ENCODE measurements at regions not wholly inside any gene's neighbourhood (a gene's known extent, or its start where the extent isn't known, plus 50 kb on each side); places are given as distances from the start of the nearest gene placed in this dataset.

- no peak overlapping the region for H3K4me3 ChIP-seq (ENCODE audit: low read length in 2 of 2)
- no peaks in the 10 kb centered on the region for H3K4me1 ChIP-seq (ENCODE audit: control insufficient read depth in 1 of 2, insufficient read depth in 2 of 2, low read length in 2 of 2)
- no peaks in the 10 kb centered on the region for H3K27me3 ChIP-seq (ENCODE audit: control insufficient read depth in 1 of 2, insufficient read depth in 2 of 2, low read length in 1 of 2)
- intact Hi-C loops (cut with DNase I): no loop called here
- DNase-seq: no peak
- 64 to 66% methylated on average over 7 of the region's 7 CpGs for WGBS, 2 donors
- no peaks in the 10 kb centered on the region for H3K36me3 ChIP-seq (ENCODE audit: control insufficient read depth in 1 of 2, insufficient read depth in 2 of 2, low read length in 1 of 2)
- no peak for ATAC-seq (ENCODE audit: low FRiP score)
- no peak overlapping the region for H3K27ac ChIP-seq (ENCODE audit: low read depth in 1 of 2, low read length in 2 of 2)
- H3K9me3 ChIP-seq (ENCODE audit: control insufficient read depth, low read length): no peaks in the 10 kb centered on the region
Observed at GRCh38 chr1:168476588-168477385, 67.0 kb downstream of the XCL2 start.

- intact Hi-C loops (cut with DNase I): no loop called here
- peaks cover 0 to 3% of the 10 kb centered on the region in 2 donors for H3K4me1 ChIP-seq (ENCODE audit: control insufficient read depth in 1 of 2, insufficient read depth in 2 of 2, low read length in 2 of 2)
- H3K4me3 ChIP-seq (ENCODE audit: low read length in 2 of 2): no peak overlapping the region
- H3K36me3 ChIP-seq (ENCODE audit: control insufficient read depth in 1 of 2, insufficient read depth in 2 of 2, low read length in 1 of 2): no peaks in the 10 kb centered on the region
- DNase-seq (no peak), ATAC-seq (ENCODE audit: low FRiP score) (no peak)
- WGBS, 2 donors: 94 to 97% methylated on average over 1 of the region's 1 CpG
- H3K27ac ChIP-seq (ENCODE audit: low read depth in 1 of 2, low read length in 2 of 2): no peak overlapping the region
- H3K9me3 ChIP-seq (ENCODE audit: control insufficient read depth, low read length): no peaks in the 10 kb centered on the region
- H3K27me3 ChIP-seq (ENCODE audit: control insufficient read depth in 1 of 2, insufficient read depth in 2 of 2, low read length in 1 of 2): no peaks in the 10 kb centered on the region
Observed at GRCh38 chr1:168474322-168474721, 69.5 kb downstream of the XCL2 start.

GRCh38 chr1:168473126-168473525, 70.7 kb downstream of the XCL2 start:
- Histone ChIP-seq H3K27me3 (ENCODE audit: control insufficient read depth in 1 of 2, insufficient read depth in 2 of 2, low read length in 1 of 2) (no peaks in the 10 kb centered on the region), H3K4me3 (ENCODE audit: low read length in 2 of 2) (no peak overlapping the region), H3K36me3 (ENCODE audit: control insufficient read depth in 1 of 2, insufficient read depth in 2 of 2, low read length in 1 of 2) (no peaks in the 10 kb centered on the region), H3K9me3 (ENCODE audit: control insufficient read depth, low read length) (no peaks in the 10 kb centered on the region), H3K27ac (ENCODE audit: low read depth in 1 of 2, low read length in 2 of 2) (no peak overlapping the region), H3K4me1 (ENCODE audit: control insufficient read depth in 1 of 2, insufficient read depth in 2 of 2, low read length in 2 of 2) (peaks cover 3% of the 10 kb centered on the region in 2 donors)
- DNase-seq: no peak
- ATAC-seq (ENCODE audit: low FRiP score): no peak
- intact Hi-C loops (cut with DNase I): no loop called here

- WGBS, 2 donors: 63 to 66% methylated on average over 2 of the region's 2 CpGs
- intact Hi-C loops (cut with DNase I): no loop called here
- peaks cover 3 to 9% of the 10 kb centered on the region in 2 donors for H3K4me1 ChIP-seq (ENCODE audit: control insufficient read depth in 1 of 2, insufficient read depth in 2 of 2, low read length in 2 of 2)
- H3K36me3 ChIP-seq (ENCODE audit: control insufficient read depth in 1 of 2, insufficient read depth in 2 of 2, low read length in 1 of 2): no peaks in the 10 kb centered on the region
- no peaks in the 10 kb centered on the region for H3K9me3 ChIP-seq (ENCODE audit: control insufficient read depth, low read length)
- DNase-seq (no peak), ATAC-seq (ENCODE audit: low FRiP score) (no peak)
- H3K27ac ChIP-seq (ENCODE audit: low read depth in 1 of 2, low read length in 2 of 2): no peak overlapping the region
- no peak overlapping the region for H3K4me3 ChIP-seq (ENCODE audit: low read length in 2 of 2)
- no peaks in the 10 kb centered on the region for H3K27me3 ChIP-seq (ENCODE audit: control insufficient read depth in 1 of 2, insufficient read depth in 2 of 2, low read length in 1 of 2)
Observed at GRCh38 chr1:168472223-168472622, 71.6 kb downstream of the XCL2 start.

- H3K27me3 ChIP-seq (ENCODE audit: control insufficient read depth in 1 of 2, insufficient read depth in 2 of 2, low read length in 1 of 2): no peaks in the 10 kb centered on the region
- WGBS, 2 donors: 50 to 52% methylated on average over 1 of the region's 1 CpG
- H3K4me1 ChIP-seq (ENCODE audit: control insufficient read depth in 1 of 2, insufficient read depth in 2 of 2, low read length in 2 of 2): peaks cover 5 to 9% of the 10 kb centered on the region in 2 donors
- DNase-seq (no peak), ATAC-seq (ENCODE audit: low FRiP score) (peak; percentile 71)
- no peaks in the 10 kb centered on the region for H3K9me3 ChIP-seq (ENCODE audit: control insufficient read depth, low read length)
- no peak overlapping the region for H3K27ac ChIP-seq (ENCODE audit: low read depth in 1 of 2, low read length in 2 of 2)
- intact Hi-C loops (cut with DNase I): no loop called here
- no peak overlapping the region for H3K4me3 ChIP-seq (ENCODE audit: low read length in 2 of 2)
- no peaks in the 10 kb centered on the region for H3K36me3 ChIP-seq (ENCODE audit: control insufficient read depth in 1 of 2, insufficient read depth in 2 of 2, low read length in 1 of 2)
Observed at GRCh38 chr1:168470901-168471431, 72.8 kb downstream of the XCL2 start.

- peak in 1 of 2 donors; percentile 85 for DNase-seq
- intact Hi-C loops (cut with DNase I): no loop called here
- Histone ChIP-seq H3K27me3 (ENCODE audit: control insufficient read depth in 1 of 2, insufficient read depth in 2 of 2, low read length in 1 of 2) (no peaks in the 10 kb centered on the region), H3K36me3 (ENCODE audit: control insufficient read depth in 1 of 2, insufficient read depth in 2 of 2, low read length in 1 of 2) (no peaks in the 10 kb centered on the region), H3K27ac (ENCODE audit: low read depth in 1 of 2, low read length in 2 of 2) (peak overlapping the region in 1 of 2 donors; percentile 17), H3K4me3 (ENCODE audit: low read length in 2 of 2) (no peak overlapping the region), H3K4me1 (ENCODE audit: control insufficient read depth in 1 of 2, insufficient read depth in 2 of 2, low read length in 2 of 2) (peaks cover 5 to 9% of the 10 kb centered on the region in 2 donors), H3K9me3 (ENCODE audit: control insufficient read depth, low read length) (no peaks in the 10 kb centered on the region)
- 14 to 15% methylated on average over 6 of the region's 6 CpGs for WGBS, 2 donors
- peak; percentile 80 for ATAC-seq (ENCODE audit: low FRiP score)
Observed at GRCh38 chr1:168469690-168470089, 74.1 kb downstream of the XCL2 start.

- Histone ChIP-seq H3K27me3 (ENCODE audit: control insufficient read depth in 1 of 2, insufficient read depth in 2 of 2, low read length in 1 of 2) (no peaks in the 10 kb centered on the region), H3K4me3 (ENCODE audit: low read length in 2 of 2) (no peak overlapping the region), H3K9me3 (ENCODE audit: control insufficient read depth, low read length) (no peaks in the 10 kb centered on the region), H3K27ac (ENCODE audit: low read depth in 1 of 2, low read length in 2 of 2) (peak overlapping the region in 1 of 2 donors; percentile 51), H3K36me3 (ENCODE audit: control insufficient read depth in 1 of 2, insufficient read depth in 2 of 2, low read length in 1 of 2) (no peaks in the 10 kb centered on the region), H3K4me1 (ENCODE audit: control insufficient read depth in 1 of 2, insufficient read depth in 2 of 2, low read length in 2 of 2) (peaks cover 5 to 9% of the 10 kb centered on the region in 2 donors)
- no peak for DNase-seq
- intact Hi-C loops (cut with DNase I): no loop called here
- no peak for ATAC-seq (ENCODE audit: low FRiP score)
Observed at GRCh38 chr1:168468822-168469221, 75.0 kb downstream of the XCL2 start.

- H3K36me3 ChIP-seq (ENCODE audit: control insufficient read depth in 1 of 2, insufficient read depth in 2 of 2, low read length in 1 of 2): no peaks in the 10 kb centered on the region
- intact Hi-C loops (cut with DNase I): no loop called here
- no peak for DNase-seq
- peak overlapping the region in 1 of 2 donors; percentile 68 for H3K27ac ChIP-seq (ENCODE audit: low read depth in 1 of 2, low read length in 2 of 2)
- WGBS, 2 donors: 60 to 66% methylated on average over 5 of the region's 5 CpGs
- no peaks in the 10 kb centered on the region for H3K9me3 ChIP-seq (ENCODE audit: control insufficient read depth, low read length)
- H3K27me3 ChIP-seq (ENCODE audit: control insufficient read depth in 1 of 2, insufficient read depth in 2 of 2, low read length in 1 of 2): no peaks in the 10 kb centered on the region
- peaks cover 5 to 9% of the 10 kb centered on the region in 2 donors for H3K4me1 ChIP-seq (ENCODE audit: control insufficient read depth in 1 of 2, insufficient read depth in 2 of 2, low read length in 2 of 2)
- no peak overlapping the region for H3K4me3 ChIP-seq (ENCODE audit: low read length in 2 of 2)
- ATAC-seq (ENCODE audit: low FRiP score): no peak
Observed at GRCh38 chr1:168468042-168468809, 75.6 kb downstream of the XCL2 start.
